ENCODE measurements at regions not wholly inside any gene's neighbourhood (a gene's known extent, or its start where the extent isn't known, plus 50 kb on each side); places are given as distances from the start of the nearest gene placed in this dataset.

DNA sequence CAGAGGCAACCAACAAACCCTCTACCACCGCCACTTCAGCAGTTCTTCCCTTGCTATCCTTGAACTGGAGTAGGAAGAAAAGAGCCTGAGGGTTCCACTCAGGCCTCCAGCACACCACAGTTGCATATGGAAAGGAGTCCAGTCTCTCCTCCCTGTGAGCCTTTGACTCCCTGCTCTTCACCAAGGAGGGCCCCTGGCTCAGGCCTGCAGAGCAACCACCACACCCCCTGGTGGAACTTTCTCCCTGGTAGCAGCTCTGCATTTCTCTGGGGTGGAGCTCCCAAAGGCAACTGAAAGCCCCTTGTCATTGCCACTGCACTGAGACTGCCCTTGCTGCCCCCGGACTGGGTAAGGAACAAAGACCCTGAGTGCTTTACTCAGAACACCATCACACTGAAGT, 1021.5 kb upstream of the ADGRL2 start:
- no peaks in the 10 kb centered on the region for H3K79me2 ChIP-seq (ENCODE audit: insufficient read depth, low read length)
- H2AFZ ChIP-seq (ENCODE audit: insufficient read depth, low read depth, low read length, poor library complexity, severe bottlenecking) = no peak overlapping the region
- Mint-ChIP-seq H3K36me3 (no peaks in the 10 kb centered on the region), H3K9me3 (peaks cover 15 to 29% (median 20%) of the 10 kb centered on the region in 7 donors), H3K4me1 (no peaks in the 10 kb centered on the region), H3K27me3 (ENCODE audit: low read depth in 3 of 3) (peaks cover 0 to 2% (median 0%) of the 10 kb centered on the region in 3 donors), H3K4me3 (no peak overlapping the region), H3K27ac (no peak overlapping the region)
- no peaks in the 10 kb centered on the region for H3K36me3 ChIP-seq (replicated peaks in 1 of 2; ENCODE audit: control insufficient read depth in 1 of 2, insufficient read depth in 2 of 2, low read length in 2 of 2)
- WGBS (ENCODE audit: insufficient coverage) = no CpG with 5 or more reads among the region's 2 CpGs
- DNase-seq = no peak
- no peak overlapping the region for H3K9ac ChIP-seq (ENCODE audit: insufficient read depth, low read length, poor library complexity, severe bottlenecking)
- H3K4me1 ChIP-seq (ENCODE audit: control insufficient read depth in 1 of 2, insufficient read depth in 2 of 2, low read length in 2 of 2) = no peaks in the 10 kb centered on the region
- intact Hi-C loops (cut with micrococcal nuclease) = no loop called here
- no peak overlapping the region for H3K27ac ChIP-seq (ENCODE audit: low read depth in 1 of 2, low read length in 2 of 2)
- H4K20me1 ChIP-seq (ENCODE audit: insufficient read depth, low read length) = no peaks in the 10 kb centered on the region
- H3K4me3 ChIP-seq (replicated peaks in 1 of 3; ENCODE audit: low read depth in 2 of 3, low read length in 3 of 3) = no peak overlapping the region
- H3K27me3 ChIP-seq (ENCODE audit: control insufficient read depth in 2 of 2, insufficient read depth in 2 of 2, low read length in 2 of 2) = no peaks in the 10 kb centered on the region
- TF ChIP-seq CTCF (IDR thresholded peaks at IDR 0.05) = no peak
- peaks cover 27 to 32% of the 10 kb centered on the region in 2 donors for H3K9me3 ChIP-seq (replicated peaks in 1 of 2; ENCODE audit: control insufficient read depth in 1 of 2, insufficient read depth in 1 of 2, low read length in 2 of 2)
- H3K4me2 ChIP-seq (replicated peaks; ENCODE audit: extremely low read depth, low read length, poor library complexity, severe bottlenecking) = no peak overlapping the region

DNA sequence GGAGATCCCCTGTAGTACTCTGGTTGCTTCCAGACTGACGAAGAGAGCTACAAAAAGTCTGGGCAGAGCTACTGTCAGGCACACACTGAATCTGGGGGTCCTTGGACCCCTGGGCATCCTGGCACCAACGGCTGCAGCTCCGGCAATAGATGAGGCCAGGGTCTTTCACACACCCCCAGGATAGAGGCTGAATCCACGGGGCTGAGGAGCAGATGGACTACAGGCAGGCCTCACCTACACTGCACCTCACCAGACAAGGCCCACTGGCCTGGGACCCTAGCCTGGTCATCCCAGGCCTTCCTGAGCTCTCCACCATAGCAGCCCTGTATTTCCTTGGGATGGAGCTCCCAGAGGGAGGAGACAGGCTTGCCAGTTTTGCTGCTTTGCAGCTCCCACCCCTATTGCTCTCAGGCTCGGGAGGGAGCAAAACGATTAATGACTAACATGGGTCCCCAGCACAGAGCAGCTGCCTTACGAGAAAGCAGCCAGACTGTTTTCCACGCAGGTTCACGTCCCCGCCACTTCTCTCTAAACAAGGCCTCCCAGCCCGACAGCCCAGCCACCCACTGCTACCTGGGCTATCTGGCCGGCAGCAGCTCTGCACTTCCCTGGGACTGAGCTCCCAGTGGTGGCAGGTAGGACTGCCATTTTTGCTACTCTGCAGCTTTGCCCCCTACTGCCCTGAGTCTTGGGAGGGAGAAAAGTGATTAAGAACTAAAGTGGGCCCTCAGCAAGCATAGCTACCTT, 1022.5 kb upstream of the ADGRL2 start:
- no peak overlapping the region for H3K9ac ChIP-seq (ENCODE audit: insufficient read depth, low read length, poor library complexity, severe bottlenecking)
- peaks cover 23 to 27% of the 10 kb centered on the region in 2 donors for H3K9me3 ChIP-seq (replicated peaks in 1 of 2; ENCODE audit: control insufficient read depth in 1 of 2, insufficient read depth in 1 of 2, low read length in 2 of 2)
- Mint-ChIP-seq H3K36me3 (no peaks in the 10 kb centered on the region), H3K4me1 (no peaks in the 10 kb centered on the region), H3K4me3 (no peak overlapping the region), H3K9me3 (peaks cover 14 to 26% (median 19%) of the 10 kb centered on the region in 7 donors), H3K27me3 (ENCODE audit: low read depth in 3 of 3) (peaks cover 0 to 2% (median 0%) of the 10 kb centered on the region in 3 donors), H3K27ac (no peak overlapping the region)
- no peak overlapping the region for H3K27ac ChIP-seq (ENCODE audit: low read depth in 1 of 2, low read length in 2 of 2)
- H3K4me3 ChIP-seq (replicated peaks in 1 of 3; ENCODE audit: low read depth in 2 of 3, low read length in 3 of 3) = no peak overlapping the region
- no peaks in the 10 kb centered on the region for H4K20me1 ChIP-seq (ENCODE audit: insufficient read depth, low read length)
- no peaks in the 10 kb centered on the region for H3K79me2 ChIP-seq (ENCODE audit: insufficient read depth, low read length)
- H3K27me3 ChIP-seq (ENCODE audit: control insufficient read depth in 2 of 2, insufficient read depth in 2 of 2, low read length in 2 of 2) = no peaks in the 10 kb centered on the region
- no peaks in the 10 kb centered on the region for H3K36me3 ChIP-seq (replicated peaks in 1 of 2; ENCODE audit: control insufficient read depth in 1 of 2, insufficient read depth in 2 of 2, low read length in 2 of 2)
- H3K4me2 ChIP-seq (replicated peaks; ENCODE audit: extremely low read depth, low read length, poor library complexity, severe bottlenecking) = no peak overlapping the region
- 98% methylated on average over 10 of the region's 12 CpGs for WGBS (ENCODE audit: insufficient coverage)
- H3K4me1 ChIP-seq (ENCODE audit: control insufficient read depth in 1 of 2, insufficient read depth in 2 of 2, low read length in 2 of 2) = no peaks in the 10 kb centered on the region
- no peak for TF ChIP-seq CTCF (IDR thresholded peaks at IDR 0.05)
- DNase-seq = no peak
- H2AFZ ChIP-seq (ENCODE audit: insufficient read depth, low read depth, low read length, poor library complexity, severe bottlenecking) = no peak overlapping the region
- intact Hi-C loops (cut with micrococcal nuclease) = no loop called here
